ENCODE measurements at regions not wholly inside any gene's neighbourhood (a gene's known extent, or its start where the extent isn't known, plus 50 kb on each side); places are given as distances from the start of the nearest gene placed in this dataset.
"Not testable (repeated sequence)": the region's sequence is repeated elsewhere in the genome, so short reads cannot be mapped to it uniquely, and the experiment has no call there.

- no peak for DNase-seq
Measured at GRCh38 chr11:90449606-90450005, 226.8 kb upstream of the CHORDC1 start.

DNA sequence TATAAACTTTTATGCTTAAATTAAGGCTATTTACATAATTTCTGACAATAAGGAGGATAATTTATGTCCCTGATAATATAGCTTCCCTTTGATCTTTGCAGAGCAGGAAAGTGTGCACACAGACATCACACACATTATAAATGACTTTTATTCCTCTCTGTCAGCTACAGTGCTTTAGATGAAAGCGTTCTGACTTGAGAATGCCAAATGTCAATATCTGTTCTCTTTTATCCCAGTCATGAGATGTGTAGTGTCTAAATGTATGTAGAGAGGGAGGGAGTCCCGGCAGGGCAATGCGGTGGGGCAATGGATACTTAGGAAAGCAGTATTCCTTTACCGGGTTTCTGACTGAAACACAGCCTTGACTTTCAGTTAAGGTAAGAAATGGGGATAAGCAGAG lies 225.4 kb upstream of the CHORDC1 start:
- no peak for DNase-seq

DNA sequence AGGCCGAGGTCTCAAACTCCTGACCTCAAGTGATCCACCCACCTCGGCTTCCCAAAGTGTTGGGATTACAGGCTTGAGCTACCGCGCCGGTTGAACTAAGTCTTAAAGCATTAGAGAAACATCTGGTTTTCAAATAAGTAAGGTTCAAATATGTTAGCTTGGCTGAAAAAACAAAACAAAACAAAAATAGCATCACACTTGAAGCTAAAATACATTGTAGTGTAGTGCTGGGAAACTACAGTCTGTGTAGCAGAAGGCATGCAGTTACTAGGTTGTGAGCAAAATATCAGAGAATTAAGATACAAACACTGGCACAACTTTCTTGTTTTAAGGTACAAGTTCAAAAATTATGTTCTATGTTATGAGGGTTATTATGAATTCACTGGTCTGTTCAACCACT lies 224.8 kb upstream of the CHORDC1 start:
- DNase-seq: no peak

DNA sequence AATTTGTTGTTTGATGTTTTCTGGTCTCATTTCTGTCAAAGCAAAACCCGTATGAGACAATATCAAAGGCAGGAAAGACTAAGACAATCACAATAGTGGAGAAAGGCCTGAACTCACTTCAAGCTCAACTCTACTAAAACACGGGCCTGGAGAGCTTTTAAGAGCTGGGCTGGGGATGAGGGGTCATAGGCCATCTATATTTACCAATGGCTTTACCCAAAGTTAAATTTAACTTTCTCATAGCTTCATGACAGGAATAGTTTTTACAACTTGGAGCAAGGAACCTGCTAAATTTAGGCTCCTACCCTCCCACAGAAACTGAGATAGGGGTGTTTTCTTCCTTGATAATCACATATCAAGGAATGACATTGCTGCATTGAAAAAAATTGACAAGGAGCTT lies 223.4 kb upstream of the CHORDC1 start:
- DNase-seq: no peak

GRCh38 chr11:90438069-90438468 lies 215.2 kb upstream of the CHORDC1 start:
- DNase-seq: no peak

GRCh38 chr11:90434858-90435257 lies 212.0 kb upstream of the CHORDC1 start:
- no peak for DNase-seq

DNA sequence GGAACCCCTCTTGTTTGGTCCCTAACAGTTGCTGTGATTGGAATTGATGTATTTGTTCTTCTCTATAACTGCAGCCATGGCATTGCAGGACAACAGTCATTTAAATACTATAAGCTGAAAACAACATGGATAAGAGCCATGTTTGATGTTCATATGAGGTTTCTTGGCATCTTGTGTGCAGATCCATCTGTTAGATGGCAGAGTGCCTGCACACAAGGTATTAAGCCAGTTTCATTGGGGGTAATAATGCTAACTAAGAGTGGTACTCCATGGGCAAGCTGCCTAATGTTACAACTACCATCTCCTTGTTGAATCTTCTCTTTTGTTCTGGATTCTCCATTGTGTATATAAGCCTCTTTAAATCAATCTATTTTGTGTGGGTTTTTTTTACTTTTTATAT lies 206.0 kb upstream of the CHORDC1 start:
- DNase-seq: no peak

GRCh38 chr11:90426442-90426841 lies 203.6 kb upstream of the CHORDC1 start:
- no peak for DNase-seq

GRCh38 chr11:90423378-90423777 lies 200.5 kb upstream of the CHORDC1 start:
- DNase-seq: no peak

GRCh38 chr11:90422787-90423186 lies 199.9 kb upstream of the CHORDC1 start:
- DNase-seq: not testable (repeated sequence)

GRCh38 chr11:90414221-90414620 lies 191.4 kb upstream of the CHORDC1 start:
- DNase-seq: no peak

GRCh38 chr11:90407350-90407749 lies 184.5 kb upstream of the CHORDC1 start:
- DNase-seq: no peak

DNA sequence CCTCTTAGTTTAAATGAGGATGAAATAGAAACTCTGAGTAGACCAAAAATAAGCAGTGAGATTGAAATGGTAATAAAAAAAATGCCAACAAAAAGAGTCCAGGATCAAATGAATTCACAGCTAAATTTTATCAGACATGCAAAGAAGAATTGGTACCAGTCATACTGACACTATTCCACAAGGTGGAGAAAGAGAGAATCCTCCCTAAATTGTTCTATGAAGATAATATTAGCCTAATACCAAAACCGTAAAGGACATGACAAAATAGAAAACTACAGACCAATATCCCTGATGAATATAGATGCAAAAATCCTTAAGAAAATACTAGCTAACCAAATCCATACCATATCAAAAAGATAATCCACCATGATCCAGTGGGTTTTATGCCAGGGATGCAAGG lies 169.8 kb upstream of the CHORDC1 start:
- DNase-seq: no peak

DNA sequence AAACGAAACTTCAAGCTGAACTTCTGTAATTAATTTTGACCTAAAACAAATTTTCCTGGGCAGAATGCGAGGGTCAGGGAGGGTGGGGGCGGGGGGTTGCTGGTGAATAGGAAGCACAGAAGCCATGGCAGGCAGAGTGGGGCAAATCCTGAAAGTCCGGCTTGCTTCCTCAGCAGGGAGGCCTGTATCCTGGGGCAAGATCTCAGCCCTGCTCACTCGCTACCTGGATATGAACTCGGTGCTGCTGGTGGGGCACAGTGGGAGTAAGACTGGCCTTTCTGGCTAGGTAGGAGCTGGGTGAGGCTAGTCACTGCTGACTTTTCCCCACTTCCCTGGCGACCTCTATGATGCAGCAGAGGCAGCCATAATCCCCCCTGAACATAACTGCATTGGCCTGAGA lies 168.9 kb upstream of the CHORDC1 start:
- no peak for DNase-seq

DNA sequence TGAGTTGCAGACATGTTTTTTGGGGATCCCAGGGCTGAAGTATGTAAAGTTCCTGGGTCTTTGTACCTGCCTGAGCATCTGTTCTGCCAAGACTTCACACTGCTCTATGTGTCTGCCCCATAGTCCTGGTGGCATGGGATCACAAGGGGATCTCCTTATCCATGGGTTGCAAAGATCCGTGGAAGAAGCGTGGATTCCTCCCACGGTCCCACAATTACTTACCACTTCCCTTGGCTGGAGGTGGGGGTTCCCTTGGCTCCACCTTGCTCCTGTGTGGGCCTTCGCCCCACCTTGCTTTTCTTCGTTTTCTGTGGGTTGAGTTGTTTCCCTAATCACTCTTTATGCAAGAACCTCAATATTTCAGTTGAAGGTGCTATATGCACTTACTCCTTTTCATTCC lies 157.4 kb upstream of the CHORDC1 start:
- no peak for DNase-seq

DNA sequence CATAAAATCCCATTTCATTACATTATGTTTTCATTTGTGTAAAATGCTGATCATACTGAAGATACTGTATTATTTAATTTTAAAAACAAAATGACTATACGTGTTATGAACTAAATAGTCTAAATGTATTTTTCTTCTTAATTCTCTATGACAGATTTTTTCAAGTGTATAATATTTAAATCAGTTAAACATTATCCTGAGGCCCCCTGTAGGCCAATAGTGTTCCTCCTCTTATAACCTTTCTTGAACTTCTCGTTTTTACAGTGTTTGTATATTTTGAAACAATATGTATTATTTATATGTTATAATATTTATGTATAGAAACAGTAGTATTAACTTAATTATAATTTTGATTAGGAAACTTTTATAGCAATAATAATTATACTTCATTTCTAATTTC lies 151.1 kb upstream of the CHORDC1 start:
- no peak for DNase-seq

- DNase-seq: no peak
Measured at GRCh38 chr11:90364527-90364926, 141.7 kb upstream of the CHORDC1 start.

DNA sequence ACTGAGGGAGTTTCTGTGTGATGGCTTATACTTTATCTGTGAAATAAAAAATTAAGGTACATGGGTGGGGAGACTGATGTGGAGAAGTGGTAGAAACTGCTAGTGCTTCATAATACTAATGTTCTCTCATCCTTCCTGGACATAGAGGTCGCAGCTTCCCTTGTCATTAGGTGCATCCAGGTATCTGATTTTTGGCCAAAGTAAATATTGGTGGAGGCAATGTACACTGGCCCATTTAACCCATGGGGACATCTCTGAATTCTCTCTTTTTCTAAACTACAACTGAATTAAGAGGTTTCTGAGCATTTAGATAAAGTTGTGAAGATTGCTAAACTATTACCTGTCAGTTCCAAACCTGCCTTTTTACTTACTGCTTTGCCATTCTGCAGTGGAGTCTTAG lies 140.9 kb upstream of the CHORDC1 start:
- no peak for DNase-seq

DNA sequence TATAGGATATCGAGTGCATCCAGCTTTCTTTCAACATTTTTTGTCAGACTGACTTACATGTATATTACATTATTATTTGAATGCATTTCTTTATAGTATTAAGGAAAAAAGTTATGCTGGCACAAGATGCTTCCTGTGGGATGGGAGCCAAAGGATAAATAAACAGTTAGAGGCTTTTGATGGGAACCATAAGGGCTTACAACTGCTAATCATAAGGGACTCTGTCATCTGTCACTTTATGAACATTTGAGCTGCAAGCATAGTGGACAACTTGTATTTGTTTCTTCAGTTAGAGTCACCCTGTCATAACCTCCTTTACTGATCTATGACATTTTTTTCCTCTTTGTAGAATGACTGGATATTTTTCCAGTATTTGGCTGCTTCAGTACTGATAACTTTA lies 132.4 kb upstream of the CHORDC1 start:
- DNase-seq: no peak

GRCh38 chr11:90349731-90350130 lies 126.9 kb upstream of the CHORDC1 start:
- DNase-seq: no peak

- DNase-seq: no peak
Measured at GRCh38 chr11:90344546-90344945, 121.7 kb upstream of the CHORDC1 start.

- DNase-seq: no peak
Measured at GRCh38 chr11:90343673-90344072, 120.8 kb upstream of the CHORDC1 start.

DNA sequence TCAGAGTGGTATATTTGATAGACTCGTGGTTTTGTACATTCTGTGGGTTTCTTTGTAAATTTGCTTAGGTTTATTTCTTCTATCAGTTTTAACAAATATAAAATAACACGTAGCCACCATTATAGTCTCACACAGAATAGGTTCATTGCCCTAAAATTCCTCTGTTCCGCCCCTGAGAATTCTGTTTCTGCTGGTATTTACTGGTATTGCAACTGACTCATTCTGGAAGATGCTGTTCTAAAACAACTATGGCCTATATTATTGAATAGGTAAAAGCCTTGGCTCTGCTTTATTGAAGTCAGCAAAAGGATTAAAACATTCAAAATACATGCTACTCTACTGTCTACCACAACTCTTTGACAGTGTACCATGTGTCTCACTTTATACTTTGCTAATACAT lies 119.1 kb upstream of the CHORDC1 start:
- no peak for DNase-seq

DNA sequence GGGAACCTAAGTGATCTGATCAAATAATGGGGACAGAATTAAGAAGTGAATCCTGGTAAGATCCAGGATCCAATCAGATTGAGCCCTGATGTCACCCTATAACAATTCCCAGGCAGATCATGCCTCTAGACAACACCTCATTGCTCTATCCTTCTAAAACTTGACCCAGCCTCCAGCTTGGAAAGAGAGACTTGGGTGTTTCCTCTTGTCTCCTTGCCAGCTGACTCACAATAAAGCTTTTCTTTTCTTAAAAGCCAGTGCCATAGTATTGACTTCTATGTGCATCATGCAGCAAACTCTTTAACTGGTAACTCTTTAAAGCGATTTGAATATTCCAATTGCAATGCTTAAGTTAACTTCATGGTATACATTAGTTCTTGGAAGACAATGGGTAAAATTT lies 109.6 kb upstream of the CHORDC1 start:
- no peak for DNase-seq

- no peak for DNase-seq
Measured at GRCh38 chr11:90330632-90331031, 107.8 kb upstream of the CHORDC1 start.

- DNase-seq: no peak
Measured at GRCh38 chr11:90329043-90329442, 106.2 kb upstream of the CHORDC1 start.
